H9 (cell line): ENCODE measurements at regions not wholly inside any gene's neighbourhood (a gene's known extent, or its start where the extent isn't known, plus 50 kb on each side); places are given as distances from the start of the nearest gene placed in this dataset.
A peak's percentile ranks its signal among the peaks of the same experiment; 100 is the strongest.

Source experiments
- DNase-seq: peaks from one replicate; pipeline ENCODE4 v3.0.0-alpha.2; 2017
- H2AFZ ChIP-seq: one replicate; pipeline ENCODE4 v1.6.1; 2013; ENCODE audit warnings: mild to moderate bottlenecking, low read length, control low read depth, moderate library complexity
- H2AK5ac ChIP-seq: 2 replicates; pipeline ENCODE4 v1.6.1; 2013; ENCODE audit warnings: low read length, control low read depth, mixed read lengths; ENCODE audit not compliant: insufficient read length
- H2BK120ac ChIP-seq: one replicate; pipeline ENCODE4 v1.6.1; 2013; ENCODE audit warnings: low read depth, mild to moderate bottlenecking, low read length, control low read depth, inconsistent platforms; ENCODE audit not compliant: poor library complexity, severe bottlenecking
- H2BK12ac ChIP-seq: 2 replicates; pipeline ENCODE4 v1.6.1; 2013; ENCODE audit warnings: low read length, control low read depth, mixed read lengths, low read depth; ENCODE audit not compliant: insufficient read length
- H2BK15ac ChIP-seq: 2 replicates; pipeline ENCODE4 v1.6.1; 2013; ENCODE audit warnings: low read depth, low read length, control low read depth
- H2BK20ac ChIP-seq: one replicate; pipeline ENCODE4 v1.6.1; 2013; ENCODE audit warnings: low read depth, mild to moderate bottlenecking, low read length, control low read depth, inconsistent platforms; ENCODE audit not compliant: poor library complexity, severe bottlenecking
- H2BK5ac ChIP-seq: 2 replicates; pipeline ENCODE4 v1.6.1; 2013; ENCODE audit warnings: low read length, control low read depth, mixed read lengths; ENCODE audit not compliant: insufficient read length
- H3K14ac ChIP-seq: 2 replicates; pipeline ENCODE4 v1.6.1; 2013; ENCODE audit warnings: low read length, control low read depth; ENCODE audit not compliant: insufficient read depth
- H3K18ac ChIP-seq: 2 replicates; pipeline ENCODE4 v1.6.1; 2013; ENCODE audit warnings: low read depth, mild to moderate bottlenecking, mixed read lengths, low read length, control low read depth; ENCODE audit not compliant: insufficient read length
- H3K23ac ChIP-seq: 2 replicates; pipeline ENCODE4 v1.6.1; 2013; ENCODE audit warnings: low read length, control low read depth, mixed read lengths, low read depth; ENCODE audit not compliant: insufficient read length
- H3K23me2 ChIP-seq: 2 replicates; pipeline ENCODE4 v1.6.1; 2013; ENCODE audit warnings: low read depth, mild to moderate bottlenecking, mixed read lengths, low read length, control low read depth; ENCODE audit not compliant: insufficient read length, poor library complexity, severe bottlenecking
- H3K27ac ChIP-seq: 2 replicates; pipeline ENCODE4 v1.5.1; 2013; ENCODE audit warnings: low read length, control low read depth, mixed read lengths, low read depth; ENCODE audit not compliant: insufficient read length
- H3K27me3 ChIP-seq: 2 replicates; pipeline ENCODE4 v1.6.1; 2013; ENCODE audit warnings: low read length, control low read depth, inconsistent platforms; ENCODE audit not compliant: insufficient read depth
- H3K4ac ChIP-seq: 2 replicates; pipeline ENCODE4 v1.6.1; 2013; ENCODE audit warnings: low read depth, mild to moderate bottlenecking, control low read depth, inconsistent platforms, low read length, moderate library complexity
- H3K4me1 ChIP-seq: 2 replicates; pipeline ENCODE4 v1.6.1; 2013; ENCODE audit warnings: low read length, control low read depth, inconsistent platforms; ENCODE audit not compliant: insufficient read depth
- H3K4me2 ChIP-seq: 2 replicates; pipeline ENCODE4 v1.6.1; 2013; ENCODE audit warnings: low read length, control low read depth, mixed read lengths; ENCODE audit not compliant: insufficient read length, insufficient read depth
- H3K56ac ChIP-seq: 2 replicates; pipeline ENCODE4 v1.6.1; 2013; ENCODE audit warnings: low read depth, mild to moderate bottlenecking, mixed read lengths, low read length, control low read depth; ENCODE audit not compliant: insufficient read length
- H3K79me1 ChIP-seq: 2 replicates; pipeline ENCODE4 v1.6.1; 2013; ENCODE audit warnings: low read depth, mild to moderate bottlenecking, moderate library complexity, low read length, control low read depth, inconsistent platforms; ENCODE audit not compliant: insufficient read depth, poor library complexity, severe bottlenecking
- H3K79me2 ChIP-seq: 2 replicates; pipeline ENCODE4 v1.6.1; 2013; ENCODE audit warnings: low read length, control low read depth, inconsistent platforms; ENCODE audit not compliant: insufficient read depth
- H3K9ac ChIP-seq: 2 replicates; pipeline ENCODE4 v1.6.1; 2013; ENCODE audit warnings: low read length, control low read depth, mixed read lengths; ENCODE audit not compliant: insufficient read length; ENCODE audit errors: extremely low read depth
- H3K9me3 ChIP-seq: one replicate; pipeline ENCODE4 v1.6.1; 2013; ENCODE audit warnings: low read depth, low read length, inconsistent platforms; ENCODE audit not compliant: control insufficient read depth
- H3T11ph ChIP-seq: one replicate; pipeline ENCODE4 v1.6.1; 2013; ENCODE audit warnings: mild to moderate bottlenecking, low read length, control low read depth, inconsistent platforms
- H4K20me1 ChIP-seq: one replicate; pipeline ENCODE4 v1.6.1; 2013; ENCODE audit not compliant: control insufficient read depth, insufficient read length, insufficient read depth
- H4K5ac ChIP-seq: 2 replicates; pipeline ENCODE4 v1.6.1; 2013; ENCODE audit warnings: low read depth, mild to moderate bottlenecking, mixed read lengths, low read length, control low read depth; ENCODE audit not compliant: insufficient read length
- H4K8ac ChIP-seq: replicated peaks from 2 replicates; pipeline ENCODE4 v1.6.1; 2013; ENCODE audit warnings: low read length, control low read depth, mixed read lengths, low read depth; ENCODE audit not compliant: insufficient read length
- H4K91ac ChIP-seq: 2 replicates; pipeline ENCODE4 v1.6.1; 2013; ENCODE audit warnings: low read depth, mild to moderate bottlenecking, moderate library complexity, mixed read lengths, low read length, control low read depth; ENCODE audit not compliant: insufficient read length
- H3K27ac Mint-ChIP-seq, 3 experiments: 2 replicates in 2 of 3; 3 replicates in 1 of 3; pipeline ENCODE4 v1.8.0; 2020 to 2021; ENCODE audit warnings: mixed read lengths in 3 of 3, mild to moderate bottlenecking in 1 of 3, moderate library complexity in 1 of 3
- H3K27me3 Mint-ChIP-seq: 2 replicates; pipeline ENCODE4 v1.8.0; 2021; ENCODE audit warnings: low read depth, mild to moderate bottlenecking, moderate library complexity, mixed read lengths
- H3K36me3 Mint-ChIP-seq, 3 experiments: 2 replicates in 2 of 3; 3 replicates in 1 of 3; pipeline ENCODE4 v1.8.0; 2020 to 2021; ENCODE audit warnings: low read depth in 3 of 3, mixed read lengths in 3 of 3; ENCODE audit not compliant: insufficient read depth in 1 of 3
- H3K4me1 Mint-ChIP-seq, 2 experiments: 2 replicates each; pipeline ENCODE4 v1.8.0; 2020; ENCODE audit warnings: mixed read lengths in 2 of 2
- H3K4me3 Mint-ChIP-seq, 2 experiments: 2 replicates in 1 of 2; 3 replicates in 1 of 2; pipeline ENCODE4 v1.8.0; 2020 to 2021; ENCODE audit warnings: mild to moderate bottlenecking in 2 of 2, mixed read lengths in 2 of 2, moderate library complexity in 1 of 2
- H3K9me3 Mint-ChIP-seq, 2 experiments: 2 replicates in 1 of 2; 3 replicates in 1 of 2; pipeline ENCODE4 v1.8.0; 2020; ENCODE audit warnings: mild to moderate bottlenecking in 2 of 2, mixed read lengths in 2 of 2, moderate library complexity in 1 of 2
- CTCF ChIP-seq: fragments of 200-600 bp; sonication (generic); conservative IDR thresholded peaks from 3 replicates; pipeline ENCODE4 v1.8.0; 2021; ENCODE audit warnings: antibody characterized with exemption, mild to moderate bottlenecking
- WGBS: extraction: QIAGEN DNeasy Blood & Tissue Kit; methylation state at CpG from one replicate; pipeline ENCODE4 v1.1.7; 2013; ENCODE audit warnings: missing lambda C conversion rate, low lambda C conversion rate, mixed read lengths; ENCODE audit not compliant: insufficient read length; ENCODE audit errors: extremely low coverage; 5-methylcytosine and 5-hydroxymethylcytosine counted together

- Histone ChIP-seq H3K18ac (no peak overlapping the region), H2BK5ac (no peak overlapping the region), H3K27ac (no peak overlapping the region), H3K27me3 (no peaks in the 10 kb centered on the region), H3K4me2 (no peak overlapping the region), H2BK20ac (no peak overlapping the region), H3K9ac (no peak overlapping the region), H3K79me2 (no peaks in the 10 kb centered on the region), H3K4ac (no peak overlapping the region), H3T11ph (no peak overlapping the region), H4K5ac (no peak overlapping the region), H3K23me2 (no peaks in the 10 kb centered on the region), H4K8ac (no peak overlapping the region), H2AFZ (no peak overlapping the region), H2BK12ac (no peak overlapping the region), H4K20me1 (no peaks in the 10 kb centered on the region), H4K91ac (no peak overlapping the region), H3K4me1 (peaks cover 3% of the 10 kb centered on the region; the same call in 1 of the 2 replicates), H3K23ac (no peak overlapping the region), H2AK5ac (no peak overlapping the region), H2BK120ac (no peak overlapping the region), H3K14ac (no peak overlapping the region), H3K79me1 (no peaks in the 10 kb centered on the region), H3K56ac (no peak overlapping the region), H2BK15ac (no peak overlapping the region), H3K9me3 (no peaks in the 10 kb centered on the region)
- Mint-ChIP-seq H3K4me1 (peaks cover 7 to 12% of the 10 kb centered on the region in 2 experiments; a peak in 3 of 4 replicates), H3K4me3 (no peak overlapping the region), H3K27me3 (no peaks in the 10 kb centered on the region), H3K27ac (peak overlapping the region in 1 of 3 experiments; percentile 50; a peak in 1 of 7 replicates), H3K36me3 (no peaks in the 10 kb centered on the region), H3K9me3 (no peaks in the 10 kb centered on the region)
- no peak; the same call in 2 of the 3 replicates for TF ChIP-seq CTCF
- no peak for DNase-seq
- no CpG with 5 or more reads among the region's 11 CpGs for WGBS
Measured at GRCh38 chr20:11231742-11232648, 558.2 kb upstream of the JAG1 start.
